HG02943 (cell line): ENCODE measurements at regions not wholly inside any gene's neighbourhood (a gene's known extent, or its start where the extent isn't known, plus 50 kb on each side); places are given as distances from the start of the nearest gene placed in this dataset.

Source experiments
- ATAC-seq: cut with Tn5 transposase; IDR thresholded peaks from one replicate; pipeline ENCODE4 v1.9.1; 2021; ENCODE audit warnings: mild to moderate bottlenecking, low read depth, moderate library complexity; ENCODE audit not compliant: unreplicated experiment

DNA sequence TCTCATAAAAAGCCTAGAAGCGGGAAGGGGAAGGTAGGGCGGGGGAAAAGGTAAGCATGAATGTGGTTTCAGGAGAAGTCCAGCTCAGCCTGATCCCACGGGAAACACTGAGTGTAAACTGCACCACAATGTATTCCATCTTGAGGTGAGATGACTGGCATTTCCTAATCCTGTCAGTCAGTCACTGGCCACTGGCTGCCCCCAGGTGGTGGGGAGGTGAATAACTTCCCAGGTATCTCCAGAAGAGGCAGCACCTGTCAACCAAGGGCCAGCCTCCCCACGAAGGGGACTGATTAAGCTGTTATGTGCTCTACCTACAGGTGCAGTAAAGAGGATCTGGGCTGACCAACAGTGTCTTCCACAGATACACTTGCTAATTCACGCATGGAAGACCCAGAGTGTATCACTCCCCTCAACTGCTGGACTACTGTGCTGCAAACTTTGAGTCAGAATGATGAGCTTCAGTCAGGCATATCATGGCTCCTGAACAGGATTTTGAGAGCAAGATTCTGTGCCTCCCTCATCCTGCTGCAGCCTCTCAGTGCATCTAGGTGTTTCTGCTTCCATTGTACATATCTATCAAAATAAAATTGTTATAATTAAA is 108.5 kb upstream of the CCL2 start:
- ATAC-seq: no peak

DNA sequence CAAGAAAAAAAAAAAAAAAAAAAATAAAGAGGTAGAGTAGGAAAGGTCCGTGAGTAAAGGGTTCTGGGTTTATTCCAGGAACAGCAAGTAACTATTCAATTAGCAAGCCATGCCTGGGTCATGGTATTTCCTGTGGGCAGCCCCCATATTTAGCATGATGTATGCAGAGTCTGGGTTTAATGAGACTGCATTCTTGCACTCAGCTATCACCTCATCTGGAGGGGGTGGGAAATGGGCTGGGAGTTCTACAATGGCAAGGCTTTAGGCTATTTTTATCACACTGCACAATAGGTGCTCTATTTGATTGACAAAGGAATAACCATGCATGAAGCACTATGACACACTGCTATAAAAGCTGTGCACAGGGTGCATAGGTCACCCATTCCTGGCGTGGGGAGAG is 104.0 kb upstream of the CCL2 start:
- ATAC-seq: no peak

DNA sequence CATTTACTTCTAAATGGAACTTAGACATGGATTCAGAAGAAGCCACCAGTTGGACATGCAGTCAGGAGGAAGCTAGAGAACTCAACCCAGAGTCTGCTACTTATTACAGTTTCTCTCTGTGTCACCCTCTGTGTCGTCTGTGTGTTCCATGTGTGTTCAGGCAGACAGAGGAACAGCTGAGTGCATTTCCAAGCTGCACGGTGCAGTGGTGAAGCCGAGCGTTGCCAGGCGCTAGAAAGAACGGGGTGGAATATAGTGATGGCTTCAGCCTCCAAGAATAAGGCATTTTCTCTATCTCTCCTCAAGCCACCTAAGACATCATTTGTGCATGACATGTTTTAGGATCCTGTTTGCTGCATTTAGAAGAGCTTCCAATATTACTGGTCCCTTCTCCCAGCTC is 101.1 kb upstream of the CCL2 start:
- no peak for ATAC-seq

DNA sequence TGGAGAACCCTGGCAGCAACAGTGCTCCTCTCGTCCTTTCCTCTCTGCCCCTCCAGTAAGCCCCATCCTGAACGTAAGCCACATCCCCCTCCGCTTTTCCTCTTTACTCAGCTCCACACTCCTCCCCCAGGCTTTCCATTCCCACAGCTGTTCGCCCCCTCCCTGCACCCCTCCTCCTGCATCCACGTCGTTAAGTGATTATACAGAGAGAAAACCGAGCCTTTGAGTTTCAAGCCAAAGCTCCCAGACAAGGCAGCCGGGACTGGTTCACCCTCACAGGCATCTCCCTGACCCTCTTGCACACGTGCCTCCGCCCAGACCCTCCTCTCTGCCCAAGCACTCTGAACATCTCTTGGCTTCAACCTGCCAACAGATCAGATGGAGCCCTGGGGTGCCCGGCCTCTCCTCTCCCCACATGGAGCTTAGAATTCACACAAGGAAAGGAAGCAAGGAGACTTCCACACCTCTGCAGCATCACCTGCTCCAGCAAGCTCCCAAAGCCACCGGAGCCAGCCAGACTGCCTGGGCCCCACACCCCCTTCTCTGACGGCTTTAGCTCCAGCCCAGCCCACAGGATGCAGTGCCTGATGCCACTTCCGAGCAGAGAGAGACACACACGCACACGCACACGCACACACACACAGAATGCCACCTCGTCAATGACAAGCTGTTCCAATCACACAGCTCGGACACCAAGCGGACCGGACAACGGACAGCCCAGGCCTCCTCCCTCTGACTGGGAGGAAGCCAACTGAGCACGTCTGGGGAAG is 99.9 kb upstream of the CCL2 start:
- no peak for ATAC-seq

DNA sequence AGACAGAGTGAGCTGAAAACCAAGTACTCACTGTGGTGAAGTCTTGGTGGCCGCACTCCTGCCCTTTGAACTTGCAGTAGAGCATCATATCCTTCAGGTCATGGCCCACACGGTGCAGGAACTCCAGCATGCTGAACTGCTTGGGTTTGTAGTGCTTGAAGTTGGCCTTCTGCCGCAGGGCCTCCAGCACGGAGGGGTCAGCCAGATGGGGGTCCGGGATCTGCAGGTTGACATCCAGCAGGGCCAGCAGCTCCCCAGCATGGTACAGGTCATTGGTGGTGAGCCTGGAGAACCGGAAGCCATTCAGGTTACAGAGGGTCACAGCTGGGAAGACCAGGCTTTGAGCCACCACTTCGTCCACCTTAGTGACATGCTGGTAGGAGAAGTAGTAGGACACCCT is 99.1 kb upstream of the CCL2 start:
- no peak for ATAC-seq

DNA sequence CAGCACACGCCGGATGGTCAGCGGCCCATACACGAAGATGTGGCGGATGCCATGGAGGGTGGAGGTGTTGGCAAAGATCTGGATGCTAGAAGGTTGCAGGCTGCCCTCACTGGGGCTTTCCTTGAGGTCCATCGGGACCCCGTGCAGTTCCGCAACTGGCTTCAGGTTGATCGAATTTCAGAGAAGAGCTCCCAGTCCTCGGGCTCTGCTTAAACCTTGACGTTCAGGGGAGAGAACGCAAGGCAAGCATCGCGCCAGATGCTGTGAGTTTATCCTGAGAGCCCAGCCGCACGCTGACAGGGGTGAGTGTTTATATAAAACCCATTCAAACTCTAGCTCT is 98.7 kb upstream of the CCL2 start:
- ATAC-seq: no peak

DNA sequence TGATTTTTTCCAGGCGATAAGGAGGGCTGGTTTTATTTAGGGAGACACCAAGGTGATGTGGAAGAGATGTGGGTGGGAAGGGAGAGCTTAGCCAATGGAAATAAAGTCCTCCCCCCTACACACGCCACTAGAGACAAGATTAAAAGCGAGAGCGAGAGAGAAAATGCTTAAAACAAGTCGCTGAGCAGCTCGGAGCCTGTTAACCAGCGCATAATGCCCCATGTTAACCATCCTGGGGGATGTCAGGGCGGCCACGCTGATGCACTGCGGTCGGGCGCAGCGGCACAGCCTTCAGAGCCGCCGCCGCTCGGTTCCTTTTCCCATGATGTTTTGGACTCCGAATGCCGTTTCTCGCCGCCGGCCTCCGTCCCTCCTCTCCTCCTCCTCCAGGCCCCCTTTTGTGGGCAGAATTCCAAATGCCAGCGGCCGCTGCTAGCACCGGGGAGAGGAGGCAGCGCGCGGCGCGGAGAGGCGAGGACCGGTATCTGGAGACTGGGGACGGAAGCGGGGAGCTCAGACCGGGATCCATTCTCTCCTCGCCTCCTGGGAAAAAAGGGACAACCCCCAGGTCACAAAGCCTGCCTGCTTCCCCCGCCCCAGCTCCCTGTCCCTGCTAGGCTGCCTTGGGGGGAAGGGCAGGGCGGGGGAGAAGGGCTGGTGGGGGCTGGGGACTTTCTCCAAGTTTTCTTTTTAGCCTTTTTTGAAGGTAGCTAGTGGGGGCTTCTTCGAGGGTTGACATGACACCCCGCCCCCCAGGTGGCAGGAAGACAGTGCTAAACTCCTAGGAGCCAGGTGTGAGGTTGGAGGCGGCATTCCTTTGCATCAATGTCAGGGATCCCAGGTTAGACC is 98.1 kb upstream of the CCL2 start:
- no peak for ATAC-seq

DNA sequence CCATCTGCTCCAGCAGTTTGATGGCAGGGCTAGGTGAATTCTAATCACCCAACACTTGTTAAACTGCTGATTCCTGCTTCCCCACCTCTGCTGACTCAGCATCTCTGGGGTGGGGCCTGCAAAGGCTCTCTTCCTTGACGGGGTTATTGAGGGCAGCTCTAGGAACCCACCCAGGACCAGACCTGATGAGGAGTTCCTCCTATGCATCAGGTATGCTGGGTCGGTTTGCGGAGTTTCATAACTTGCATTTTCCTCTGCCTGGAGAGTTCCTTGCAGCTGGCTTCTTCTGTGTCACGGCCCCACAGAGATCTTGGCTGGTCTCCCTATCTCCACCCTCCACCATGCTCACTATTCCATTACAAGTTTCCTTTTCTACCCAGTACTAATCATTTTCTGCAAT is 93.4 kb upstream of the CCL2 start:
- ATAC-seq: no peak

DNA sequence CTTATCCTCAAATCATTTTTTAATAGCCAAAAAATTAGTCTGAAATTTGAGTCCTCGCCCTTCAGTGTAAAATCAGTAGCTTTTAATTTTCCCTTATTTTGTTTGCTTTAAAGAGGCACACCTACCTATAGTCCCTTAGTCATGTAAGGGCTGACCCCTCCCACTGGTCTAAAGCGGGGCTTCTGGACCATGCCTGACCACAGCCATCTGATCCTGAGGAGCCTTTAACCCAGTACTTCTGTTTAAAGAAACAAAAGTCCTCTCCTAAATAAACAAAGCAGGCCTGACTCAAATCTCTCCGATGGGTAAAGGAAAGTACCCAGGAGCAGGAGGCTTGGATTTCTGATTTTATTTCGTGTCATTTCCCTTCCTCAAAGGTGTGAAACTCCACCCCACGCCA is 92.0 kb upstream of the CCL2 start:
- ATAC-seq: no peak

DNA sequence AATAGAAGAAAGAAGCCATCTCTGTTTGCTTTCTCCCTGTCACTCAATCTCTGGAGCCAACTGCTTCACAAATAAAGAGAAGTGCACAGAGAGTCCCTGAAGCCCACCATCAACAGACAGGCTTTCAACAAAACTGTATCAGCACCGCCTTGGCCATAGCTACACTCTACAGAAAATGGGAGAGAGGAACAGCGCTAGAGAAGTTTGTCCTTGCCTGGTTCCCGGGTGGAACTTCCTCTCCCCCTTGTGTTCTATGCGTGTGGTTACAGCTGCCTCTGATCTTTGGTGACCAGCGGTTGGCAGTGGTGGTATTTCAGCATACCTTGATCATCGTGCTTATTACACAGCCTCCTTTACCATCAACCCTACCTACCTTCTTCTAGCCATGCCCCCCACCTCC is 91.4 kb upstream of the CCL2 start:
- ATAC-seq: no peak

DNA sequence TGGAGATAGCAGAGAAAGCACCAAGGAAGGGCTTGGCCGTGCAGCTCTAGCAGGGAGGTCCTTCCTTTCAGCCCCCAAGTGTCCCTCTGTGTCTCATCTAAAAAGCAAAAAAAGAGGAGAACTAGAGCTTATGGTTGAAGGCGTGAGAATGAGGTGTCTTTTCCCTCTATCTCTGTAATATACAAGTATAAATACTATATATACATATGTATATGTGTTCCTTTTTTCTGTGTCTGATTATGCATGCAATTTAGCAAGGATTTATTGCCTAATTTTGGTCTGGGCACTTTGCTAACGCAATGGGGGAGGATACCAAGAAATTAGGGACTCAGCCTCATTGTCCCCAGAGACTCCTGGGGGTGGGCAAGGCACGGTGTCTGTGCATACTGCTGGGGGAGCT is 90.2 kb upstream of the CCL2 start:
- no peak for ATAC-seq

DNA sequence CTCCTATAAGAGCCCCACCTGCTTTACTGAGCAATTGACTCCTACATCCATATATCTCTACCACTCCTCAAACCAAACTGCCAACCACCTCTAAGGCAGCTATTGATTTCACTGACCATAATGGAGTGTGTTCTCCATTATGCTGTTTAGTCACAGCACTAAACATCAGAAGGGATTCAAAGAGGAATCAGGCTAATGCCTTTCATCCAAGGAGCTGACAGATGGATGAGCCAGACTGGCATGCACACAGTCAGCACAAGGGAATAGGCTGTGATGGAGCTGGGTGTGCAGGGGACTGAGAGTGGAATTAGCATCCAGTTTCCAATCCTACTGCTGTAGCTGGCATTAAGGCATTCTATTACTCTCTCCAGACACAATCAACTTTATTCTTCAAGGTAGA is 88.7 kb upstream of the CCL2 start:
- ATAC-seq: no peak

DNA sequence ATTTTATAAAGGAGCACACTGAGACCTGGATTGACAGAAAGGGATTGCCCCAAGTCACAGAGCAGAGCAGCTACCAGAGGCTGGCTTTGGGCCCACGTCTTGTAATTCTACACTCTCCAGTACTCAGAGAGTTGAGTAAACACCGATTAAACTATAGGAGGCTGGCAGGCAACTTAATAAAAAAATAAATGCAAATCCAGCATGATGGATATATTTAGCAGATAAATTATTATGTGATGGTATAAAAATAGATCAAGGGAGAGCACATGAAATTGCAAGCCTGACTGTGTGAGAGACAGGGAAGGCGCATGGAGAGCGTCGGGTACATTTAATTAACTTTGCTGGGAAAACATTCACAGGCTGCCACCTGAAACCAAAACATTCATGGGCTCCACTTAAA is 87.7 kb upstream of the CCL2 start:
- no peak for ATAC-seq

DNA sequence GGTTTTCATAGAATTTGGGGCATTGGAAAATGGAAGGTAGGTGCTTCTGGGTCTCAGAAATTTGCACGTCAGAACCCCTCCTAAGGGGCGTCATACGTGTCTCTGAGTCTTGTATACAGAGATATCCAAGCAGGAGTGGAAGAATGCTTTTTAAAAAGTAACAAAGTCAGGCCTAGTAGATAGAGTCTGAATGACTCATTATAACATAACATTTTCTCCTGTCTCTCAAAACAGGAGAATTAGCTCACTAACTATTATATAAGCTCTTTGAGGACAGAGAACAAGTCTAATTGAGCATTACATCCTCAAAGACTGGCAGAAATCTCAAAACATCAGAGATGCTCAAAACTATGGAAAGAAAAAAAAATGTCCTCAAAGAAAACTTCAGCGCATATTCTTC is 86.1 kb upstream of the CCL2 start:
- ATAC-seq: no peak

DNA sequence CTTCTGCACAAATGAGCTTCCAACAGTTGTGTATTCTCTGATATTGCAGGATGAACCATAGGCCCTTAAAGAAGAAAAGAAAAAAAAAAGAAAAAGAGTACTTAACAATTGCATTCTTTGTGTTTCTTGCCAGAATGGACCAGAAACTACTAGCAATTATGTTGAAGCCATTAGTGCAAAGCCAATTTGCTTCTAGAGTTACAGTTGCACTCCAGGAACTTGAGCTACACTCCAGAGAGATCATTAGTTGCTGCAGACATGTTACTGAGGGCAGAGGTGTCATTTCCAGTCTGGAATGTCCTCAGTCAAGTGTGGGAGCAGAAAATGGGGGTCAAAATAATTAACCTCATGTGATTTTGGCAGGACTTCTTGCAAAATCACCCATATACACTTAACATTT is 85.6 kb upstream of the CCL2 start:
- ATAC-seq: no peak

DNA sequence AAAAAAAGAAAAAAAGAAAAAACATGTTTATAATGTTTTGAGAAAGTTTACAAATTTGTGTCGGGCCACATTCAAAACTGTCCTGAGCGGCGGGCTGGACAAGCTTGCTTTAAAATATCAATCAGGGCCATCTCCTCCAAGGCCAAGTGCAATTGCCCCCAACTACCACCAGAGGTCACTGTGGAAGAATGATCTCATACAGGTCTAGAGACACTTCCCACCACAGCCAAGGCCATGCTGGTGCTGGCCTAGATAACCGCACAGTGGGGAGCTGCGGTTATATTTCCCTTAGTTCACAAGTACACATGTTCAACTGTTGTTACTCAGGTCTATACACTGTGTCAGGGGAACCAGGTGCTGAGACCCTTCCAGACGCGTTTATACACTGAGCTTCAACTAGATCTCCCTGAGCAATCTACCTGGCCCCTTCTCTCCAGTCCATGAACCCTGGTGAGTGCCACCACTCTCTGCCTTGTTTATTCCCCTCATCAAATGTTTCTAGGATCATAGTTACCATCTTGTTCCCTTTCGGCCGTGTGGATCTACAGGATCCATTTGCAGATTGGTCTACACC is 83.8 kb upstream of the CCL2 start:
- ATAC-seq: no peak

DNA sequence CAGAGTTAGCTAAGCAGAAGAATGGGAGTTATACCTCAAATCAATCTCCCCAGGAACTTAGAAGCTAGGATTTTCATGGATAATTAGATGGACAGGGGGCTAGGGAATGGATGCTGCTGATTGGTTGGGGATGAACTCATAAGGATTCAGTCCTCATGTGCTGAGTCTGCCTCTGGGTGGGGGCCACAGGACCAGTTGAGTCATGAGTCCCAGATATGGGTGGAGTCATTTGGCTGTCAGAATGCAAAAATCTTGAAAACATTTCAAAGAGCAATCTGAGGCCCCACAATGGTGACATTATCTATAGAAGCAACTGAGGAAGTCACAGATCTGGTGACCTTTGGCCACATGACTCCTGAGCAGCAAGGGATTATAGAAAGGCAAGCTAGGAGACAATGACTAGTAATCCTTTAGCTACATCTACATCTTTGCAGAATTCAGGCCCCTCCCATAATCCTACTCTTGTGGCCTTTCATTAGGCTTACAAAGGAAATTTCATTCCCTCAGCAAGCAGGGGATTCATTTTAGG is 82.6 kb upstream of the CCL2 start:
- ATAC-seq: no peak

DNA sequence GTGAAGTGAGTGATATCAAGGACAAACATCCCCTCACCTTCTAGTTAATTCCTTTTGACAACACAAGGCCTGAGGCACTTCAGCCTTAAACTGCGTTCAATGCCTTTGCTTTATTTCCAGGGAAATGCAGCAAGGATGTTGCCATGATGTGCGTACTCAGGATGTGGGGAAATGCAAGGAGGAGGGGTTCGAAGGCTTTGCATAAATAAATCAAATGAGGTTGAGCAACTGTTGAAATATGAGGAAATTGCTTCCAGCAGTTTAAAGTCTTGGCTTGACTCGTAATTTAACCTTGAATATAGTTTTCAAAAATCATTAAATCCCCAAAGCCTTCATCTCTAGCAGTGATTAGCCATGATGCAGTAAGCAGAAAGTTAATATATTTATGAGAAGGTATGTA is 81.8 kb upstream of the CCL2 start:
- no peak for ATAC-seq

DNA sequence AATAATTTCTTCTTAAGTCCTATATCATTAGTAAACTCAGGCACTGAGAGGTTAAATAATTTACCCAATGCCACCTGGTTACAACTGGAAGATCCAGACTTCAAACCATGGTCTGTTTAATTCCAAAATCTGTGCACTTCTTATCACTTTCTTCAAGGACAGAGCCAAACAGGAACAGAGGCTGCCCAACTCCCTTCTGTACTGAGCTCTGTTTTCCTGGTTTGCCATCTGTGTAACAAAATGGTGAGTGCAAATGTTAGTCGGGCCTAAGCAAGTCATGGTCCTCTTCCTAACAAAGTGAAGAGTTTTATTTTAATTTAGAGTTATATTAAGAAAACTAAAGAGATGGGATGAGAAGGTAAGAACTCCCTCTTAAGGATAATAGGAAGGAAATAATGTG is 80.6 kb upstream of the CCL2 start:
- no peak for ATAC-seq

DNA sequence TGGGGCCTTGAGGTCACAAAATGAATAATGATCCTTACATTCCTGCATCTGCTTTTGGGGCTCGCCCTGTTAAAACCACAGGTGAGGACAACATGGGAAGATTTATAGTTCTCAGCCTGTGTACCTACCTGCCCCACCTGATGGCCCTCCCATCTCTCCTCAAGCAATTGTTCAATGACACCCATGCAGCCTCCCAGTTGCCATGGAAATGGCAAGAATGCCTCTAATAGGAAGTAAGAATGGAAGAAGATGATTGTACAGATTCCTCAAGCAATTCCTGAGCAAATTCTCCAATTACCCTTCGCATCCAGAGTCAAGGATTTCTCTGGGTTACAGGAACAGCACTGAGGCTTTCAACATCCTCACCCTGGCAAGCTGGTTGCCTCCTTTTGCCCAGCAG is 78.6 kb upstream of the CCL2 start:
- no peak for ATAC-seq

DNA sequence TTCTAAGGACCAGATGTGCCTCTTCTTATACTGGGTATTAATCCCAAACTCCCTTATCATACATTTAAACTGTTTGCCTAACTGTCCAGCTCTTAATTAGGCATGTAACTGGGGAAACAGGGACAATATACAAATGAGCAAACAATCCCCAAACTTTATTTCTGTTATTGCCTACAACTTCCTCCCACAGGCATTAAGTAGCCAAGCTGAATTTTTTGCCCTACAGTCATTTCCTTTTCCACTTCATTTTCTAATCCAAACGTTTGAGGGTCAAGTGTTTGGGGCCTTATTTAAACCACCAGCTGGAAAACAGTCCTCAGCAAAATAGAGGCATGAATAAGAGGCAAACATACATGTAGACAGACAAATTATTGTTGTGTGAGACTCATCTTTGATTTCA is 77.4 kb upstream of the CCL2 start:
- no peak for ATAC-seq
